NCI-H146 treated with DMSO at 0.1 percent for 48 hours (cell line): ENCODE measurements at regions not wholly inside any gene's neighbourhood (a gene's known extent, or its start where the extent isn't known, plus 50 kb on each side); places are given as distances from the start of the nearest gene placed in this dataset.

Experiments used
- DNase-seq: peaks from one replicate; lab custom pipeline; 2025; ENCODE audit not compliant: unreplicated experiment; lab: John Stamatoyannopoulos, UW

DNA sequence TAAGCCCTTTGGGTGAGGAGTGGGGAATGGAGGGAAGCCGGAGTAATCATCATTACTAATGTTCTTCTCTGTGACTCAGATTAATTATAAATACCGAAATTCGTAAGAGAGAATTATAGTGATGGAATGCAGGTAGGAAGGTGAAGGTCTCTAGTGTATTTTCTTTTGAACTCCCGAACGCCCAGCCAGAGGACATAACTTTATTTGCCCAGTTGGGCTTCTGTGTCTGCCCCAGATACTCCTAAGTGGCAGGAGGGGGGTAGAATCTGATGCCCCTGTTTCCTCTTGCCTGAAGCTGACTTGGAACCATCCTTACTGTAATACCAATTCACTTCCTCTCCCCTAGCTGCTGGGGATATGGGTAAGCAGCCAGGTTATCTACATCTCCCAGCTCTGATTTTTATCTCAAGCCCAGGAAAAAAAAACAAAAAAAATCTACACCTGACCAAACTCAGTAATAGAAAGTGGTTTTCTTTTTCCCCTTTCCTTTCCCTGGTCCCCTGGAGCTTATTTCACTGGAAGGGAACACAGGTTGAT lies 84.4 kb upstream of the CISTR start:
- DNase-seq = no peak

DNA sequence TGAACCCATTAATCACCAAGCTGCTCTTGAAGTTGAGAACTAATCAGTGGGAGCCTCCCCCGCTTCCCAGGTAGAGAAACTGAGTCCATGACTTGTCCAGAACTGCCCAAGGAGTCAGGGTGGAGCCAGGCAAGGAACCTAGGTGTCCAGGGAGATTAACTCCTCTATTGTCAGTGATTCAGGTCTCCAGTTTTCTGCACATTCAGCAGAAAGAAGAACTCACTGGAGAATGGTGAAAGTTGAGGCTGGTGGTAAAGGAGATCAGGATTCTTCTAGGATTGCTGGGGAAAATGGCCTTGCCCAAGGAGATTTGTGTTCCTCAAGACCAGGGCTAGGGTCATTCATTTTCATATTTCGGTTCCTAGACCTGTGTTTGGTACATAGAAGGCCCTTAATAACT lies 87.2 kb upstream of the CISTR start:
- DNase-seq = no peak

DNA sequence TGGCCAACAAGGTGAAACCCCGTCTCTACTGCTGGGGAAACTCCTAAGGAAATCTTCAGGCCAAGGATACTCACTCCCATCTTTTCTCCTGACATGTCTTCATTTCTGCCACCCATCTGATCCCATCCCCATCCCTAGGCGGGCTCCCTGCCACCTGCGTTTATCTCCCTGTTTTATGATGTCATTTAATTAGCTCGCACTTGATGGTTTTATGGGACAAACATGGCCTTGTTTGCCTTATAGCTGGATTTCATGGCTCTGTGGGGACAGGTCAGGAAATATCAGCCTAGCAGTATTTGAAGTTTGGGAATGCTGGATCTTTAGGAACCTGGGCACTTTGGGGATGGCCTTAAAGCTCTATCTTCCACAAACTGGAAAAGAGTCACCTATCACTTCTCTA lies 88.5 kb upstream of the CISTR start:
- no peak for DNase-seq

- DNase-seq = no peak
Observed at GRCh38 chr12:53842686-53843085, 90.9 kb upstream of the CISTR start.

GRCh38 chr12:53843545-53843944 lies 91.8 kb upstream of the CISTR start:
- DNase-seq = no peak

GRCh38 chr12:53844994-53845844 lies 93.4 kb upstream of the HOXC13 start:
- DNase-seq = no peak

GRCh38 chr12:53845932-53846331 lies 92.7 kb upstream of the HOXC13 start:
- no peak for DNase-seq

DNA sequence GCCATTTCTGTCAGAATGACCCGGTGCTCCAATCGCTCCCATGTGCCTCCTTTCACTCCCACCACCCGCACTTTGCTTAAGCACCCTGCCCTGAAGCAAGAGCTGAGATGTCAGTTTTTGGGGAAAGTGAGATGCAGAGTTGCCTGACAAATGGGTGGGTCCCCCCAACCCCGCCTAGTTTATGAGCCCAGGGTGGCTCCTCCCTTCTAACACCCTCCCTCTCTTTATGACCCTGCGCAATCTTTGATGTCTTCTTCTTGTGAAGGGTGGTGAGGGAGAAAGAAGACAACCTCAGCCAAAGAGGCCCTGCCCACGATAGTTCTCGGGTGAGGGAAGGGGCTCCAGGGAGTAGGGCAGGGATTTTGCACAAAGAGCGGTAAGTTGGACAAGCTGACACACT lies 89.5 kb upstream of the HOXC13 start:
- no peak for DNase-seq

DNA sequence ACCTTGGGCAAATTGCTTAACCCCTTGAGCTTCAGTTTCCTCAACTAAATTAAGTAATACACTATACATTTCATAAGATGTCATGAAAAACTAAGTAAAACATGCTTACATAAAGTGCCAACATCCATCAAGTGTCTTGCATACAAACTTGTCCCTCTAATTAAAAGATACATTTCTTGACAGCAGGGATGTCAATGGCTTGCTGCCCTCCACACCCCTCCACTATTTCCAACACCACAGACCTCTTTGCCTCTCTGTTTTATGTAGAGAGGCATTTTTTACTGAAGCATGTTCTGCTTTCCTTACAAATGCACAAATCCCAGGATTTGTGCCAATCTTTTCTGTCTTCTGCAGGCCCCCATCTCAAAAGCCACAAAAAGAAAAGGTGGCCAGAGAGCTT lies 89.0 kb upstream of the HOXC13 start:
- no peak for DNase-seq

DNA sequence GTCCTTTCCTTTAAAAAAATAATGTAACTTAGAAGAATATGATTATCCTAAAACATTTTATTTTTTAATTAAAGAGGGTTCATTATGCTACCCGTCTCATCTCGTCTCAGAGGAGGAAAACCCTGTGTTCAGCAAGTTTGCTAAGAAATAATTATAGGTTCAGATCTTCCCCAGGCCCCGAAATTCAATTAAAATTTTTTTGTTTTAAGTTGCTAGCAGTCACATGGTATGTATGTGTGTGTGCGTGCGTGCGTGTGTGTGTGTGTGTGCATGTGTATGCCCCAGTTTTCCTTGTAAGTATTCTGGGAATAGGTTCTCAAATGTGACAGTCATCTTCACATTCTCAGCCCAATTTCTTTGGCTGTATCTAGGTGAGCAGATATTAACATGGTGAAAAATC lies 86.6 kb upstream of the HOXC13 start:
- DNase-seq = no peak

DNA sequence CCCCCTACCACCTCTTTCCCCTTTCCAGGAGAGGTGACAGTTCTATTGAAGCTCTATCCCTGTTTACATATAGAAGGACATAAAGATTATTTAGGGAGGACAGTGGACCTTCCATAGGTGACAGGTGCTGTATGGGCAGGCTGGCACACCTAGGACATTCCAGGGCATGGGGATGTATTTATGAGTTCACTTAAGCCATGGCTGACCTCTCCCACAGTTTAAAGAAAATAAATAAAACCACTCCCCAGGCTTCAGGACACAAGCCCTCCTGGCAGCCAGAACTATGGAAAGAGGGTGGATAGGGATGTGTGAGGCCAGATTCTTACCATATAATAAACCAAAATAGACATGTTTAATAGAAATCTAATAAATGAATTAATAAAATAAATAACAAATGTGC lies 85.6 kb upstream of the HOXC13 start:
- DNase-seq = no peak

DNA sequence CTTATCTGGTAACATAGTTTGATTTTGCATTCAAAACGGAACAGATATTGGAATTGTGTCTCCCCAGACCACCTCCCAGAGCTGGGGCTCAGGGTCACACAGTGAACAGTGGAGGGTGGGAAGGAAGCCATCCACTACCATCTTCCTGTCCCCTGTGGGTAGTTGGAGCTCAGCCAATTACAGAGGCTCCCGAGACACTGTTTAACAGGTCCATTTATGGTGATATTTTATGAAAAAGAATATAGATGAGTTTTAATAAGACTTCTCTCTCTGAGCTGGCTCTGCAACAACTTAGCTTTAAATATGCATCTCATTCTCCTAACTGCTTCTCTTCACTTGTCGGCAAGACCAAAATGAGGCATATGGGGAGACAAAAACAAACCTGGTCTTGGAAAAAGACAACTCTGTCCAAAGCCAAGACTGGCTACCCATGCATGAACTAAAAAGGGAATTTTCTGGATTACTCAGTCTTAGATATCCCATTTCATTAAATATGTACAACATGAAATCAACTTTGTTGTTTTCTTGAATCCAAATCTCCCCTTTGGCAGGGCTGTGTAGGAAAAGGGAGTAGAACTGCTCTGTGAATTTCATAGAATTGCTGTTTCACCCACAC lies 83.8 kb upstream of the HOXC13 start:
- DNase-seq = no peak

DNA sequence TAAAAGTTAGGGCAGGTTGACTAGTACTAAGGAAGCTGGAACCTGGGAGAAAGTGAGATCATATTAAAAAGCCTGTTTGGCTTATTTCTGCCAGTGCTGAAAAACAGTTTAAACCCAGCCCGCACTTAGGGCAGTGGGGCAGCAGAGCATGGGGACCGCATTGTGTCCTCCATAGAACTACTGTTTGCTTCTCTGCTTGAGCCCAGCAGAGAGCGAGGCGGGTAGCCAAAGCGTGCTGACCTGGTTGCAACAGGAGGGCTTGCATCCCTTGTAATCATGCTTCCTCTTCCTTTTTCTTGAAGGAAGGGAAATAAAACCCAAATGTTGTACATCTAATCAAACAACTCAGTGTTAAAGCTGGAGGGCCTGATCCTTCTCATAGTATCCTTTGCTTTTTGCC lies 82.5 kb upstream of the HOXC13 start:
- DNase-seq = no peak

DNA sequence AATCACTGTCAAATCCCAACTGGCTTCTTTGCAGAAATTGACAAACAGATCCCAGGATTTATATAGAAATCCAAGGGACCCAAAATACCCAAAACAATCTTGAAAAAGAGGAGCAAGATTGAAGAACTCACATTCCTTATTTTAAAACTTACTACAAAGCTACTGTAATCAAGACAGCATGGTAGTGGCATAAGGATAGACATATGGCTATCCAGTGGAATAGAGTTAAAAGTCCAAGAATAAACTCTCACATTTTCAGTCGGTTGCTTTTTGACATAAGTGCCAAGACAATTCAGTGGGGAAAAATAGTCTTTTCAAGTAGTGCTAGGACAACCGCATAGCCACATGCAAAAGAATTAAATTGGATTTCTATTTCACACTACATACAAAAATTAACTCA lies 81.0 kb upstream of the HOXC13 start:
- DNase-seq = no peak

DNA sequence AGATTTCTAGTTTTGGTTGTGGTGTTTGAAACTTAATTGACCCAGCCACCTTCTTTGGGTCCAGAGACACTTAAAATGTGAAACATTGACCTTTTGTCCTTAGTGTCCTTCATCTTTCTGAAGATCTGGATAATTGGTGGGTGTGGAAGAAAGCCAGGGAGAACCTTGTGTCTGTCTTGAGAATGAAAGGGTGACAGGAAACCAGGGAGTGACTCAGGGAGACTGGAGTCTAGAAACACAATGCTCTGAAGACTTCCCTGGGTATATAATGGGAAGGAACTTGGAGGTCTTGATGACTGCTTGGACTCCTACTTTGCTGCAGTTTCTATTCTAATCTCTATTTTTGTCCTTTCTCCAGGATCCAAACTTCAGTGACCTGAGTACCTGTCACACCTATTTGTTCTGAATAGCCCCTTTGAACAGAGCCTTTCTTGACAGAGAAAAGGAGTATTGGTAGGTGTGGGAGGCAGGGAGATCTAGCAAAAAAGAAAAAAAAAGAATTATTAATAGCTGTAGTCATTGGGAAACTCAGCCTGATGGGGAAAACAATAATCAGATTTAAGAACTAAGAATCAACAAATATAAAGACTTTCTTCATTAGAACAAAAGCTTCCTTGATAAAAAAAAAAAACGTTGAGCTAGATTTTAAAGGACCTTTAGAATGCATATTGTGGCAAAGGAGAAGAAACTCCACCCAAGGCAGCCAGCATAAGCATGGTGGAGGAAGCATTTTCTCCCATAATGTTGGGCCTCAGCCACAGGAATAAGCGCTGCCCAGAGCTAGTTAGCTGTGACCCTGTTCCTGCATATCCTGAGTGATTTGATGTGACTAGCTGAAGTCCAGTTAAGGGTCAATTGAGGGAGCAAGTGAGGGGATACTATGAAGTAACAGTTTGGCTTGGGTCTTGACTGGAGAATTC lies 77.9 kb upstream of the HOXC13 start:
- DNase-seq = no peak

DNA sequence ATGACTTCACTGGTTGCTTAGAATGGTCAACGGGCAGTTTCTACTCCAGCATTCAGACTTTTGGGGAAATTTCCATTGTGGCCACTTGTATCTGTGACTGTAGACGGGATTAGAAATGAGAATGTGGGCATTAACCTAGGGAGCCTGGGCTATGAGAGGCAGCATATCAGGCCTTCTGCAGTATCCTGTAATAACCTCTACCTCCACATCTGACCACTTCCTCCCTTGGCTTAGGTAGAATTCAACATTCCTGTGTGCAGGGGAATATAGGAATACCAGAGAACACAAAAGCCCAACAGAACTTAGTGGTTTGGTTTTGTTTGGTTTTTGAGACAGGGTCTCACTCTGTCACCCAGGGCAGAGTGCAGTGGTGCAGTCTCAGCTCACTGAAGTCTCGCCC lies 76.4 kb upstream of the HOXC13 start:
- no peak for DNase-seq

DNA sequence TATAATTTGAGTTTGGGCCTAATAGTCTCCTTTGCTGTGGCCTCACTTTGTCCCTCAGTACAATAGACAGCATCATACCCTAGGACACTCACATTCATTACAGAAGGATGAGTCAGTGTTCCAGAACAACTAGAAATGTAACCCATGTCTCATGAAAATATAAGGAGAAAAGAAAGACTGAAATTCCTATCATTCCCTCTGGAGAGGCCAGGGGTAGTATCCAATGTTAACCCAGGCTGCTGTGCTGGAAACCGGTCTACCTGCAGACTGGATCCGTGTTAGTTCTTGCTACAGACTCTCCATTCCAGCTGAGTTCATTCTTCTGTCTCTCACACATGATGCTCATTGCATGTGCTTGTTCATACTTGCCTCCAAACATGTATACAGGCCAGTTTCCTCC lies 75.8 kb upstream of the HOXC13 start:
- DNase-seq = no peak

DNA sequence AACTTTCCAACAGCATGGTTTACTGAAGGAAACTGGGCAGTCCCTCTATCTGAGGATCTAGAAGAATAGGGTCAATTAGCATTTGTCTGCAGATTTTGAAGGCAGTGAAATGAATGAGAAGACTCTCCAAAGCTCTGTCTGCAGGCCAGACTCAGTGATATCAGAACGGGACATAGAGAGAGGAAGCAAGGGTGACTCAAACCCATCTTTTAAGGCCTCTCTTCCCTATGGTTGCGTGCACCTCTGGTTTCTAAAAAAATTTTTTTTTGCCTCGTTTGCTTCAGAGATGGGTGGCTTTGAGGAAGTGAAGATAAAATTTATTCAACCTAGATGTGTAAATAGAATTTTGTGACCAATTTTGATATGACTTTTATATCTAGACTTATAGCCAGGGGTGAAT lies 71.9 kb upstream of the HOXC13 start:
- DNase-seq = no peak

GRCh38 chr12:53867216-53868012 lies 71.2 kb upstream of the HOXC13 start:
- DNase-seq = no peak

DNA sequence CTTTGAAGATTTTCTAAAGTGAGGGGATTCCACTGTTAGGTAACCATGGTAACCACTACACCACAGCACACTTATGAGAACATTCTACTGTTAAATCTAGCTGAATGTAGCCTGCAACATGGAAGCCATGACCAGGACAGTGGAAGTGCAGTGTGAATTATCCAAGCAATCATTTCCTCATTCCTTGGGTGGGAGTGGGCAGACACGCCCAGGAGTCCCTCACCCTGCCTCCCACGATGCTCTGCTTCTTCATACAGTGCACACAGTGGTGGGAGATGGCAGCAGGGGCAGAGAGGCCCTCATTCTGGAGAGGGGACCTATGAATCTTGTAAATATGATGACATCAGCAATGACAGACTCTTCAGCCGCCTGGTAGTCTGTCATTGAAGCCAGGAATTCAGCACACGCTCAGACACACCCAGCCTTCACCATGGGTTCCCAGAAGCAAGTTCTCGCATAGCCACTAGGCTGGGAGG lies 70.1 kb upstream of the HOXC13 start:
- DNase-seq = no peak

DNA sequence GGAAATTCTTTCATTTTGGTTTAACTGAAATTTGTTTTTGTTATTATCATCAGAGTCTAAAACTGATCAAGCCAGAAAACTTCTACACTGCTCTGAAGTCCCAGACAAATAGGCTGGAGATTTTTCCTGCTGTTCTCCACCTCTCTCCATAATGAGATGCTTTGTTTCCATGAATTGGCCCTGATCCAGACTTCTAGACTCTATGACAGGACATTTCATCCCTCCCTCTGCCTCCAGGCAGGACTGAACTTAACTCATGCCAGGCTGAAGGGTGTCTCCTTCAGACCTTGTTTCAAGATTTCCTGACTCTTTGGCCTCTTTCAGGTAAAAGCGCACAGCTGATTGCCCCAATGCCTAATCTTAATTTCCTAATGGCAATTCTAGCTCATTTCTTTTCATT lies 69.1 kb upstream of the HOXC13 start:
- DNase-seq = no peak
